ENCODE measurements at regions not wholly inside any gene's neighbourhood (a gene's known extent, or its start where the extent isn't known, plus 50 kb on each side); places are given as distances from the start of the nearest gene placed in this dataset.

- no peak overlapping the region for H3K27ac ChIP-seq (ENCODE audit: low read depth, low read length)
- peaks cover 20 to 26% of the 10 kb centered on the region in 2 experiments; a peak in 3 of 4 replicates for H3K9me3 ChIP-seq (ENCODE audit: control insufficient read depth in 1 of 2, insufficient read depth in 1 of 2, low read depth in 1 of 2, low read length in 2 of 2)
- ChIA-PET RAD21 (ENCODE audit: low non-redundant PET in 1 of 2, low total read pairs in 2 of 2, uncharacterized antibody in 2 of 2, unreplicated experiment in 2 of 2) (no interaction called here), POLR2A (no interaction called here), CTCF (no interaction called here)
- H3K27me3 ChIP-seq (ENCODE audit: insufficient read depth, low read length) = no peaks in the 10 kb centered on the region
- H3K9me2 ChIP-seq (ENCODE audit: insufficient read depth) = no peaks in the 10 kb centered on the region
- ATAC-seq (no peak), DNase-seq (ENCODE audit: low read depth, low spot score) (no peak)
- TF ChIP-seq, protein P1, sequence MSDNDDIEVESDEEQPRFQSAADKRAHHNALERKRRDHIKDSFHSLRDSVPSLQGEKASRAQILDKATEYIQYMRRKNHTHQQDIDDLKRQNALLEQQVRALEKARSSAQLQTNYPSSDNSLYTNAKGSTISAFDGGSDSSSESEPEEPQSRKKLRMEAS (IDR thresholded peaks at IDR 0.05) = no peak
- TF ChIP-seq, protein P2, sequence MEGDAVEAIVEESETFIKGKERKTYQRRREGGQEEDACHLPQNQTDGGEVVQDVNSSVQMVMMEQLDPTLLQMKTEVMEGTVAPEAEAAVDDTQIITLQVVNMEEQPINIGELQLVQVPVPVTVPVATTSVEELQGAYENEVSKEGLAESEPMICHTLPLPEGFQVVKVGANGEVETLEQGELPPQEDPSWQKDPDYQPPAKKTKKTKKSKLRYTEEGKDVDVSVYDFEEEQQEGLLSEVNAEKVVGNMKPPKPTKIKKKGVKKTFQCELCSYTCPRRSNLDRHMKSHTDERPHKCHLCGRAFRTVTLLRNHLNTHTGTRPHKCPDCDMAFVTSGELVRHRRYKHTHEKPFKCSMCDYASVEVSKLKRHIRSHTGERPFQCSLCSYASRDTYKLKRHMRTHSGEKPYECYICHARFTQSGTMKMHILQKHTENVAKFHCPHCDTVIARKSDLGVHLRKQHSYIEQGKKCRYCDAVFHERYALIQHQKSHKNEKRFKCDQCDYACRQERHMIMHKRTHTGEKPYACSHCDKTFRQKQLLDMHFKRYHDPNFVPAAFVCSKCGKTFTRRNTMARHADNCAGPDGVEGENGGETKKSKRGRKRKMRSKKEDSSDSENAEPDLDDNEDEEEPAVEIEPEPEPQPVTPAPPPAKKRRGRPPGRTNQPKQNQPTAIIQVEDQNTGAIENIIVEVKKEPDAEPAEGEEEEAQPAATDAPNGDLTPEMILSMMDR (IDR thresholded peaks at IDR 0.05 in 2 of 3, conservative IDR thresholded peaks at IDR 0.05 in 1 of 3; ENCODE audit: borderline replicate concordance in 1 of 3, insufficient read depth in 1 of 3, low read depth in 2 of 3, low read length in 2 of 3) = no peak
- TF ChIP-seq SRF (IDR thresholded peaks at IDR 0.05; ENCODE audit: low read depth) (no peak), ZBTB33 (IDR thresholded peaks at IDR 0.05; ENCODE audit: extremely low read depth, insufficient replicate concordance, low read length) (no peak), EZH2phosphoT487 (IDR thresholded peaks at IDR 0.05; ENCODE audit: borderline replicate concordance) (no peak), JUND (IDR thresholded peaks at IDR 0.05) (no peak), ZNF274 (IDR thresholded peaks at IDR 0.05; ENCODE audit: low read depth, low read length) (no peak), CBX3 (IDR thresholded peaks at IDR 0.05; ENCODE audit: low read depth) (no peak), FOSL1 (IDR thresholded peaks at IDR 0.05; ENCODE audit: low read depth) (no peak), POLR2AphosphoS5 (IDR thresholded peaks at IDR 0.05; ENCODE audit: low read depth, low read length) (no peak), ATF3 (IDR thresholded peaks at IDR 0.05) (no peak), YY1 (IDR thresholded peaks at IDR 0.05; ENCODE audit: extremely low read depth, insufficient replicate concordance, low read depth, low read length) (no peak), POLR2A (IDR thresholded peaks at IDR 0.05; ENCODE audit: borderline replicate concordance, extremely low read depth, insufficient read depth, insufficient read length) (no peak), EGR1 (IDR thresholded peaks at IDR 0.05; ENCODE audit: low read depth) (no peak), TCF7L2 (IDR thresholded peaks at IDR 0.05; ENCODE audit: borderline replicate concordance, extremely low read depth, insufficient read depth, insufficient read length) (no peak), EZH2 (IDR thresholded peaks at IDR 0.05) (no peak), RAD21 (IDR thresholded peaks at IDR 0.05; ENCODE audit: low read depth) (no peak), SP1 (IDR thresholded peaks at IDR 0.05; ENCODE audit: low read depth) (no peak)
- H3K79me2 ChIP-seq (ENCODE audit: insufficient read depth, low read length) = no peaks in the 10 kb centered on the region
- H2AFZ ChIP-seq (ENCODE audit: low read depth, low read length, poor library complexity, severe bottlenecking) = no peak overlapping the region
- no peaks in the 10 kb centered on the region for H3K36me3 ChIP-seq (ENCODE audit: control insufficient read depth in 1 of 2, insufficient read depth in 2 of 2, low read length in 2 of 2)
- intact Hi-C loops (cut with micrococcal nuclease) = no loop called here
- no peak overlapping the region for H3K9ac ChIP-seq (ENCODE audit: low read length)
- H3K4me2 ChIP-seq (ENCODE audit: low read length) = no peak overlapping the region
- no peak overlapping the region for H3K4me3 ChIP-seq (replicated peaks in 1 of 2; ENCODE audit: low read depth in 1 of 2, low read length in 2 of 2)
- BruUV-seq (replicated peaks) = no TSS peak
- H4K20me1 ChIP-seq (ENCODE audit: insufficient read depth) = no peaks in the 10 kb centered on the region
- no peaks in the 10 kb centered on the region for H3K4me1 ChIP-seq (ENCODE audit: control insufficient read depth in 1 of 2, insufficient read depth in 2 of 2, low read length in 2 of 2)
These were observed 533.8 kb upstream of the TMPRSS15 start for GRCh38 chr21:18937337-18937736.

All from HCT116 (cell line).